PFSK-1 (cell line): ENCODE measurements at regions not wholly inside any gene's neighbourhood (a gene's known extent, or its start where the extent isn't known, plus 50 kb on each side); places are given as distances from the start of the nearest gene placed in this dataset.

Experiments
- POLR2AphosphoS5 ChIP-seq: IDR thresholded peaks from 2 replicates; pipeline ENCODE4 v1.6.1; 2012; ENCODE audit warnings: low read depth, mild to moderate bottlenecking, control low read depth, low read length, moderate library complexity
- SIN3A ChIP-seq: IDR thresholded peaks from 2 replicates; pipeline ENCODE4 v1.6.1; 2012; ENCODE audit warnings: mild to moderate bottlenecking, low read length, moderate library complexity, borderline replicate concordance; ENCODE audit not compliant: insufficient read depth
- TF ChIP-seq, protein P1 (sequence below), 2 experiments: IDR thresholded peaks; 2 replicates each; pipeline versions ENCODE4 v1.6.1 to v1.8.0; 2011 to 2012; ENCODE audit warnings: low read depth in 2 of 2, low read length in 2 of 2, control low read depth in 1 of 2, inconsistent platforms in 1 of 2, mild to moderate bottlenecking in 1 of 2, moderate library complexity in 1 of 2; ENCODE audit not compliant: insufficient read depth in 1 of 2

DNA sequence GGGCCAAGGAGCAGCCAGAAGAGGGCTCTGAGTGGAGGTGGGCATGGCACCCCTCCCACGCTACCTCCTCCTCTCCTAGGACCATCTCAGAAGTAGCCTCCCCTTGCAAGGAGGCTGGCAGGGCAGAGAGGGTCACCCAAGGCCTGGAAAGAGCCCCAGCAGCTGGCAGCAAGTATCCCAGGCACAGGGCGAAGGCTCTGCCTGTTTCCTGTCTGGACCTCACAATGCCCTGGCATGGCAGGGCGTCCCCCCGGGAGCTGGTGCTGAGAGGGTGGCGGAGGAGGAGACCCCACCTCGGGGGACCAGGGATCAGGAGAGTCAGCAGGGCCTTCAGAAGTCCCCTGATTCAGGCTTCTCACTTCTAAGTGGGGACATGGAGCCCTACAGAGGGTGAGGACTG is 66.2 kb upstream of the TAF1B start:
- no peak for TF ChIP-seq POLR2AphosphoS5
- no peak for TF ChIP-seq SIN3A
- TF ChIP-seq, protein P1, sequence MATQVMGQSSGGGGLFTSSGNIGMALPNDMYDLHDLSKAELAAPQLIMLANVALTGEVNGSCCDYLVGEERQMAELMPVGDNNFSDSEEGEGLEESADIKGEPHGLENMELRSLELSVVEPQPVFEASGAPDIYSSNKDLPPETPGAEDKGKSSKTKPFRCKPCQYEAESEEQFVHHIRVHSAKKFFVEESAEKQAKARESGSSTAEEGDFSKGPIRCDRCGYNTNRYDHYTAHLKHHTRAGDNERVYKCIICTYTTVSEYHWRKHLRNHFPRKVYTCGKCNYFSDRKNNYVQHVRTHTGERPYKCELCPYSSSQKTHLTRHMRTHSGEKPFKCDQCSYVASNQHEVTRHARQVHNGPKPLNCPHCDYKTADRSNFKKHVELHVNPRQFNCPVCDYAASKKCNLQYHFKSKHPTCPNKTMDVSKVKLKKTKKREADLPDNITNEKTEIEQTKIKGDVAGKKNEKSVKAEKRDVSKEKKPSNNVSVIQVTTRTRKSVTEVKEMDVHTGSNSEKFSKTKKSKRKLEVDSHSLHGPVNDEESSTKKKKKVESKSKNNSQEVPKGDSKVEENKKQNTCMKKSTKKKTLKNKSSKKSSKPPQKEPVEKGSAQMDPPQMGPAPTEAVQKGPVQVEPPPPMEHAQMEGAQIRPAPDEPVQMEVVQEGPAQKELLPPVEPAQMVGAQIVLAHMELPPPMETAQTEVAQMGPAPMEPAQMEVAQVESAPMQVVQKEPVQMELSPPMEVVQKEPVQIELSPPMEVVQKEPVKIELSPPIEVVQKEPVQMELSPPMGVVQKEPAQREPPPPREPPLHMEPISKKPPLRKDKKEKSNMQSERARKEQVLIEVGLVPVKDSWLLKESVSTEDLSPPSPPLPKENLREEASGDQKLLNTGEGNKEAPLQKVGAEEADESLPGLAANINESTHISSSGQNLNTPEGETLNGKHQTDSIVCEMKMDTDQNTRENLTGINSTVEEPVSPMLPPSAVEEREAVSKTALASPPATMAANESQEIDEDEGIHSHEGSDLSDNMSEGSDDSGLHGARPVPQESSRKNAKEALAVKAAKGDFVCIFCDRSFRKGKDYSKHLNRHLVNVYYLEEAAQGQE (IDR thresholded peaks at IDR 0.05; ENCODE audit: insufficient read depth in 1 of 2, low read depth in 2 of 2, low read length in 2 of 2): no peak
